ENCODE measurements at regions not wholly inside any gene's neighbourhood (a gene's known extent, or its start where the extent isn't known, plus 50 kb on each side); places are given as distances from the start of the nearest gene placed in this dataset.
"Not testable (repeated sequence)": the region's sequence is repeated elsewhere in the genome, so short reads cannot be mapped to it uniquely, and the experiment has no call there.

GRCh38 chr6:115610696-115611095 lies 450.0 kb downstream of the FRK start:
- DNase-seq (ENCODE audit: insufficient read length, low spot score) (no peak), FAIRE-seq (no peak)
- no peak for TF ChIP-seq POLR2A (IDR thresholded peaks at IDR 0.05; ENCODE audit: low read depth, low read length)

DNA sequence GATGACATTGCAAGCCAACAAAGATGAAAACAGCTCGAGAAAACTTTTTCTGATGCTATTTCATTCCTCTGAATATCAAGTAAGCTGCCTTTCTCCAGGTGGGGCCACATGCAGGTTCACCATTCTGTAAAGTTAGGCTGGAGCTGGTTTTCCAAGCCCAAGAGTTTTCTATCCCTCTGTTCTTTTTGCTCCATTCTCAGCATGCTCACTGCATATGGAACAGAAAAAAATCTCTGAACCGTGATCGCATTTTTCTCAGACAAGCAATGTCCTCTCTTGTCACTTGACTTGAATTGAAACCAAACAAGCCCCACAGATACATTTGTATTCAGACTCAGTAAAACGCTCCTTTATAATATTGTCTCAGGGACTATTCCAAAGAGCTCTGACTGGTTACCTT lies 451.6 kb downstream of the FRK start:
- TF ChIP-seq POLR2A (IDR thresholded peaks at IDR 0.05; ENCODE audit: low read depth, low read length) = no peak
- FAIRE-seq (no peak), DNase-seq (ENCODE audit: insufficient read length, low spot score) (no peak)

GRCh38 chr6:115602466-115602865 lies 458.2 kb downstream of the FRK start:
- FAIRE-seq = no peak
- no peak for TF ChIP-seq POLR2A (IDR thresholded peaks at IDR 0.05; ENCODE audit: low read depth, low read length)
- no peak for DNase-seq (ENCODE audit: insufficient read length, low spot score)

- DNase-seq (ENCODE audit: insufficient read length, low spot score) (no peak), FAIRE-seq (no peak)
- TF ChIP-seq POLR2A (IDR thresholded peaks at IDR 0.05; ENCODE audit: low read depth, low read length) = no peak
Measured at GRCh38 chr6:115601509-115601908, 459.2 kb downstream of the FRK start.

DNA sequence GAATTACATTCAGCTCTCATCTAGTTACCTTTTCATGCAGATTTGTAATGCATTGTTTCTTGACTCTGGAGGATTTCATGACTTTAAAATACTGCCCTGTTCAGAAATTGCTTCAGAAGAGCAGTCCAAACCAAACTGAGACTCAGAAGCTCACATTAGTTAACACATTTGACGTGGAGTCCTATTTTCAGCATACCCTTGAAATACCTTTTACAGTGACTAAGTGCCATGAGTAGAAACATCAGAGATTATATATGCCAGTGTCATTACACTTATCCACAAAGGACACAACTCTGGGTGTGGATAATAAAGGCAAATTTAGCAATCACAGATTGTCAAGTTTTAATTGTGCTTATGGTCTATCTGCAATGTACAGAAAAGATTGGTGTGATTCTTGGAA lies 459.6 kb downstream of the FRK start:
- DNase-seq (ENCODE audit: insufficient read length, low spot score) (no peak), FAIRE-seq (no peak)
- TF ChIP-seq POLR2A (IDR thresholded peaks at IDR 0.05; ENCODE audit: low read depth, low read length) = no peak

DNA sequence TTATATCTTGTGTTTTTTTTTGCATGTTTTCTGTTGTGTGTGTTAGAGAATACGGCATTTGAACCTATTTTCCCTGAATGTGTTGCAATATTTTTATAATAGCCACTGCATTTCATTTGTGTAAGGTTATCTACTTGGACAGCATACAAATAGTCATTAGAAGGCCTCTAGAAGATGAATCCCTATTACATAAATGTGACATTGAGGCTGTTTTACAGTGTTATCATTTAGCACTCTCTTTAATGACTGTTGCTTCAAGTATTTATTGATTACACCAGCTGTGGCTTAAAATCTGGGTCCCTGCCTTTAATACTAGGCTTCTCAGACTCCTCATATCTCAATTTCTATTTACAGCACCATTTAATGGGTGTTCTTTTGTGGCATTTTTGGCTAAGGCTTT lies 465.8 kb downstream of the FRK start:
- no peak for TF ChIP-seq POLR2A (IDR thresholded peaks at IDR 0.05; ENCODE audit: low read depth, low read length)
- FAIRE-seq (no peak), DNase-seq (ENCODE audit: insufficient read length, low spot score) (no peak)

- DNase-seq (ENCODE audit: insufficient read length, low spot score) = no peak
- no peak for FAIRE-seq
- no peak for TF ChIP-seq POLR2A (IDR thresholded peaks at IDR 0.05; ENCODE audit: low read depth, low read length)
Measured at GRCh38 chr6:115592025-115592424, 468.7 kb downstream of the FRK start.

DNA sequence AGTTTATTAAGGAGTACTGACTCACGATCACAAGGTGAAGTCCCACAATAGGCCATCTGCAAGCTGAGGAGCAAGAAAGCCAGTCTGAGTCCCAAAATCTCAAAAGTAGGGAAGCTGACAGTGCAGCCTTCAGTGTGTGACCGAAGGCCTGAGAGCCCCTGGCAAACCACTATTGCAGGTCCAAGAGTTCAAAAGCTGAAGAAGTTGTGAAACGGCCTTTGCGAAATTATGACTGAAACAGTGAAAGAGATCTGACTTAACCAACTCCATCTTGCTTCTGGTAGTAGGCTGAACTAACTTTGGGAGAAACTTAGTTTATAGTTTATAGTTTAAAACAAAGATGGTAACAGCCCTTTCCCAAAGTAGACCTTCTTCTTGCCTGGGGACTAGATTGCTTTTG lies 471.6 kb downstream of the FRK start:
- not testable (repeated sequence) for FAIRE-seq; DNase-seq (ENCODE audit: insufficient read length, low spot score)

DNA sequence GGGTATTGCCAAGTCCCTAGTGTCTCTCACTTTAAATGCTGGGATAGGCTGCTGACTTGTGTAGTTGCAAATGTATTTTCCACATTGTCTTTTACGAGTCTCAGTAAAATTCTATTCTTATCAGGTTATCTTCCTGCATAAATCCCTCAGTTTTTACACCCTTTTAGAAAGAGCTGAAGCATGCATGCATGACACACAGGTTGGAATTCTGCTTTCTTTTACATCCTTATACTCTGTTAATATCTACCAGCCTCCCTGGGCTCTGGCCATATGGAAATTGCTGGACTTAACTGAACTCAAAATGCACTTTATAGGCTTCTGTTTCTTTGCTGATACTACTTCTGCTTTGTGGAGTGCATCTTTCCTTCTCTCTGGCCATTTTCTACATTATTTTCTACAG lies 477.4 kb downstream of the FRK start:
- DNase-seq (ENCODE audit: insufficient read length, low spot score) (no peak), FAIRE-seq (no peak)
- no peak for TF ChIP-seq POLR2A (IDR thresholded peaks at IDR 0.05; ENCODE audit: low read depth, low read length)

GRCh38 chr6:115582386-115582785 lies 478.3 kb downstream of the FRK start:
- no peak for FAIRE-seq
- no peak for TF ChIP-seq POLR2A (IDR thresholded peaks at IDR 0.05; ENCODE audit: low read depth, low read length)
- DNase-seq (ENCODE audit: insufficient read length, low spot score) = no peak

- FAIRE-seq; DNase-seq (ENCODE audit: insufficient read length, low spot score): not testable (repeated sequence)
Measured at GRCh38 chr6:115579565-115579964, 481.1 kb downstream of the FRK start.

DNA sequence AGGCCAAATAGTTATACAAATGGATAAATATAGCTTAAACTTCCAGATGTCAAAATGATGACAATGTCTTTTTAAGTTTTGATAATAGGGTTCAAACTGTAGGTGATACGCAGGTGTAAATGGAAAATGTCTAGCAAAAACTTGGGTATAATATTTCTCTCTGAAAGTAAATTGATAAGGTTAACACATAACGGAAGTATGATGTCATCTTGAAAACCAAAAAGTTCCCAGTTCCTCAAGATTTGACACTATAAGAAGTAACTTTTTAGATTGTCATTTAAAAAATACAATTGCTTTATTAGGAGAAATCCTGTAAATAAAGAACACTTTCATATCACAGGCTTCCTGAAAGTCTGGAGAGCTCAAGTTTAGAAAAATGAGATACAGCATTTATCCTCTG lies 483.4 kb downstream of the FRK start:
- no peak for FAIRE-seq
- no peak for DNase-seq (ENCODE audit: insufficient read length, low spot score)
- TF ChIP-seq POLR2A (IDR thresholded peaks at IDR 0.05; ENCODE audit: low read depth, low read length) = no peak

- no peak for TF ChIP-seq POLR2A (IDR thresholded peaks at IDR 0.05; ENCODE audit: low read depth, low read length)
- DNase-seq (ENCODE audit: insufficient read length, low spot score) (no peak), FAIRE-seq (no peak)
Measured at GRCh38 chr6:115575285-115575684, 485.4 kb downstream of the FRK start.

DNA sequence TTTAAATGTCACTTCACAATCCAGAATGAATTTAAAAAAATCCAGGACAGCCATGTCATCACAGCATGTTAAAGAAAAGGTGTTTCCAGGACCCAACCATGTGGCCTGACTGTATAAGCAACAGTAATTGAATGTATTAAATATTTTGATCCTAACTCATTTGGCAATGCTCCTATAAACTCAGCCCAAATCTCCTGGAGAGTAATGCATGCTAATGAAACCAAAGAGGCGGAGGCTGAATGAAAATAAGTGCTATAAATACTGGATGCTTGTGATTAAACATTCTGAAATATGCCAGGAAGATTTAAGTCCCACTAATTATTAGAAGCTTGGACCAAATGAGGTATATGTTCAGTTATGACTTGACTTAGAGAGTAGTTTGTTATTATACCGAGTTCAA lies 486.8 kb downstream of the FRK start:
- no peak for DNase-seq (ENCODE audit: insufficient read length, low spot score)
- no peak for FAIRE-seq
- no peak for TF ChIP-seq POLR2A (IDR thresholded peaks at IDR 0.05; ENCODE audit: low read depth, low read length)

DNA sequence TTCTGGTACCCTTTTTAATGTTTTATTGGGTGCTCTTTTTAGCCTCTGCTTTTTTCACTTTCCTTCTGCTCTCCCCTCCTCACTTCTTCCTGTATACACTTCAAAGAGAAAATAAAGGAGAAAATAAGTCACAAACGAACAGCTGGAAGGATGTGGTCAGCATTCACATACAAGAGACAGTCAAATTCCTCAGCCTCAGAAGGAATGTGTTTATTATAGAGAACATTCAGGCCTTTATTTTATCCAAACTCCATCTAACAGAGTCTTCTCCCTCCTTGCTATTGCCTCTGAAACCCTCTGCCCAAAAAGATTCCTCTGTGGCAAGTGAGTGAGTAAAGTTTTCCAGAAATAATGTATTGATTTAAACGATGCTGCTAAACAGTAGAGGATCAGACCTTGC lies 490.4 kb downstream of the FRK start:
- no peak for DNase-seq (ENCODE audit: insufficient read length, low spot score)
- no peak for FAIRE-seq
- no peak for TF ChIP-seq POLR2A (IDR thresholded peaks at IDR 0.05; ENCODE audit: low read depth, low read length)

- DNase-seq (ENCODE audit: insufficient read length, low spot score) = no peak
- TF ChIP-seq POLR2A (IDR thresholded peaks at IDR 0.05; ENCODE audit: low read depth, low read length) = no peak
- FAIRE-seq = no peak
Measured at GRCh38 chr6:115554060-115554459, 506.6 kb downstream of the FRK start.
